ENCODE measurements at regions not wholly inside any gene's neighbourhood (a gene's known extent, or its start where the extent isn't known, plus 50 kb on each side); places are given as distances from the start of the nearest gene placed in this dataset.

DNA sequence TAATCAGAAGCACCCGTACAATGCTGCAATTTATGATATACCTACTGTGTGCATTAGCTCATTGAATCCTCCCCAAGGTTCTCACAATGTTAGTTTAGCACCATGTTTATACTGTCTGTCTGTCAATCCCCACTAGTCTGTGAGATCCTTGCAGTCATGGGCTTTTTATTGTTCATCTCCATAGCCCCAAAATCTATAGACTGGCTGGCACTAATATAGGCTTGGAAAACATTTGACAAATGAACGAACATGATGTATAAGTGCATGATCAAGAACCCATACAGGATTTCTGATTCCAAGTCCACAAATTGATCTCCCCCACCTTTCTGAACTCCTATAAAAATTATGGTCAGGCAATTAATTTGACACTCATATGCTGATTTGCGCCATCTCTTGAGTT is 290.0 kb downstream of the OMA1 start:
- CTCF ChIA-PET, result no interaction called here
- no peak overlapping the region for H2AFZ ChIP-seq (ENCODE audit: low read length)
- no TSS peak for BruUV-seq (replicated peaks)
- H3F3A ChIP-seq (ENCODE audit: low read length, unreplicated experiment), result no peaks in the 10 kb centered on the region
- H3K4me1 ChIP-seq (ENCODE audit: insufficient read depth, low read length), result no peaks in the 10 kb centered on the region
- no peaks in the 10 kb centered on the region for H3K9me3 ChIP-seq (ENCODE audit: low read length)
- DNase-seq (no peak), ATAC-seq (no peak)
- no peaks in the 10 kb centered on the region for H3K36me3 ChIP-seq (ENCODE audit: low read depth, low read length)
- H3K27me3 ChIP-seq (ENCODE audit: low read length), result peaks cover 9% of the 10 kb centered on the region
- H3K4me3 ChIP-seq (ENCODE audit: low read length), result no peak overlapping the region
- H3K9me2 ChIP-seq (replicated peaks; ENCODE audit: low read length), result no peaks in the 10 kb centered on the region
- TF ChIP-seq EZH2 (IDR thresholded peaks at IDR 0.05; ENCODE audit: low read length, unreplicated experiment) (no peak), EZH2phosphoT487 (IDR thresholded peaks at IDR 0.05; ENCODE audit: borderline replicate concordance, low read length) (no peak)
- TF ChIP-seq, protein P1, sequence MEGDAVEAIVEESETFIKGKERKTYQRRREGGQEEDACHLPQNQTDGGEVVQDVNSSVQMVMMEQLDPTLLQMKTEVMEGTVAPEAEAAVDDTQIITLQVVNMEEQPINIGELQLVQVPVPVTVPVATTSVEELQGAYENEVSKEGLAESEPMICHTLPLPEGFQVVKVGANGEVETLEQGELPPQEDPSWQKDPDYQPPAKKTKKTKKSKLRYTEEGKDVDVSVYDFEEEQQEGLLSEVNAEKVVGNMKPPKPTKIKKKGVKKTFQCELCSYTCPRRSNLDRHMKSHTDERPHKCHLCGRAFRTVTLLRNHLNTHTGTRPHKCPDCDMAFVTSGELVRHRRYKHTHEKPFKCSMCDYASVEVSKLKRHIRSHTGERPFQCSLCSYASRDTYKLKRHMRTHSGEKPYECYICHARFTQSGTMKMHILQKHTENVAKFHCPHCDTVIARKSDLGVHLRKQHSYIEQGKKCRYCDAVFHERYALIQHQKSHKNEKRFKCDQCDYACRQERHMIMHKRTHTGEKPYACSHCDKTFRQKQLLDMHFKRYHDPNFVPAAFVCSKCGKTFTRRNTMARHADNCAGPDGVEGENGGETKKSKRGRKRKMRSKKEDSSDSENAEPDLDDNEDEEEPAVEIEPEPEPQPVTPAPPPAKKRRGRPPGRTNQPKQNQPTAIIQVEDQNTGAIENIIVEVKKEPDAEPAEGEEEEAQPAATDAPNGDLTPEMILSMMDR (conservative IDR thresholded peaks at IDR 0.05; ENCODE audit: low read depth, low read length), result no peak
- no peak overlapping the region for H3K27ac ChIP-seq (ENCODE audit: low read length)
- H4K20me1 ChIP-seq (ENCODE audit: low read length), result no peaks in the 10 kb centered on the region
- H3K9ac ChIP-seq (ENCODE audit: low read length), result no peak overlapping the region
- H3K4me2 ChIP-seq (ENCODE audit: low read length), result no peak overlapping the region
- no peaks in the 10 kb centered on the region for H3K79me2 ChIP-seq (ENCODE audit: low read length)
- POLR2A ChIA-PET (ENCODE audit: unreplicated experiment), result no interaction called here
- intact Hi-C loops (cut with micrococcal nuclease), result no loop called here

DNA sequence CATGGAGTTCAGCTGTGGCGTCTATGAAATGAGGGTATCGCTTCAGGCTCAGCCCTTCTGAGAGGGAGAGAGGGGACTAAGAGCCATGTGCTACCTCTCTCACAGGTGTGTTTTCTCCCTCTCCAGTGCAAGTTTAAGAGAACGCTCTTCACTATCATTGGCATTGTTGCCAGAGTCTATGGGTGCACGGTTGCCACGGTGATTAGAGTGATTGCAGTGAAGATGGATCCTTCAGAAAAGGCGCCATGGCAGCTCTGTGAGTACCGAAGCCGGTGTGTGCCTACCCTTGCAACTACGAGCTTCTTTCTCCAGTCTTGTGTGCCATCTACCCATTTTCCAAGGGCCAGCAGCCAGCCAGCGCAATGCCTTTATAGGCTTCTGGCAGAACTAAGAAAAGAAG is 290.5 kb downstream of the OMA1 start:
- no TSS peak for BruUV-seq (replicated peaks)
- DNase-seq (no peak), ATAC-seq (no peak)
- H3K27me3 ChIP-seq (ENCODE audit: low read length), result peaks cover 9% of the 10 kb centered on the region
- no peaks in the 10 kb centered on the region for H3K4me1 ChIP-seq (ENCODE audit: insufficient read depth, low read length)
- intact Hi-C loops (cut with micrococcal nuclease), result no loop called here
- no peak overlapping the region for H3K4me2 ChIP-seq (ENCODE audit: low read length)
- H3K9me3 ChIP-seq (ENCODE audit: low read length), result no peaks in the 10 kb centered on the region
- no peak overlapping the region for H3K4me3 ChIP-seq (ENCODE audit: low read length)
- no peak overlapping the region for H2AFZ ChIP-seq (ENCODE audit: low read length)
- no peaks in the 10 kb centered on the region for H3K79me2 ChIP-seq (ENCODE audit: low read length)
- H4K20me1 ChIP-seq (ENCODE audit: low read length), result no peaks in the 10 kb centered on the region
- H3K27ac ChIP-seq (ENCODE audit: low read length), result no peak overlapping the region
- H3K9me2 ChIP-seq (replicated peaks; ENCODE audit: low read length), result no peaks in the 10 kb centered on the region
- H3K9ac ChIP-seq (ENCODE audit: low read length), result no peak overlapping the region
- TF ChIP-seq, protein P1 (conservative IDR thresholded peaks at IDR 0.05; ENCODE audit: low read depth, low read length), result no peak
- no peak for TF ChIP-seq EZH2phosphoT487 (IDR thresholded peaks at IDR 0.05; ENCODE audit: borderline replicate concordance, low read length)
- TF ChIP-seq EZH2 (IDR thresholded peaks at IDR 0.05; ENCODE audit: low read length, unreplicated experiment), result no peak
- H3F3A ChIP-seq (ENCODE audit: low read length, unreplicated experiment), result no peaks in the 10 kb centered on the region
- ChIA-PET POLR2A (ENCODE audit: unreplicated experiment) (no interaction called here), CTCF (no interaction called here)
- no peaks in the 10 kb centered on the region for H3K36me3 ChIP-seq (ENCODE audit: low read depth, low read length)

DNA sequence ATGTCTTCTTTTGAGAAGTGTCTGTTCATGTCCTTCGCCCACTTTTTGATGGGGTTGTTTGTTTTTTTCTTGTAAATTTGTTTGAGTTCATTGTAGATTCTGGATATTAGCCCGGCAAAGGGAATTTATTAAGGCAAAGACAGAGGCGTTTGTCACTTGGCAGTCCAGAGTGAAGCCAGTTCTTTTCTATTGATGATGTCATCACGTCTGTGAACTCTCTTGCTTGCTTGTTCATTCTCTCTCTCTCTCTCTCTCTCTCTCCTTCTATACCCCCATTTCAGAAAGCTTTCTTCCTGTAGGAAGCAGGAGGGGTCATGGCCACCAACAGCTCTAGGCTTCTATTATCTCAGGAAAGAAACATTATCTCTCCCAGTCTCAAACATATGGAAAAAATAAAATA is 291.3 kb downstream of the OMA1 start:
- Histone ChIP-seq H3K9me3 (ENCODE audit: low read length) (no peaks in the 10 kb centered on the region), H3K27ac (ENCODE audit: low read length) (no peak overlapping the region), H3K4me3 (ENCODE audit: low read length) (no peak overlapping the region), H3K9me2 (replicated peaks; ENCODE audit: low read length) (no peaks in the 10 kb centered on the region), H3K4me2 (ENCODE audit: low read length) (no peak overlapping the region), H2AFZ (ENCODE audit: low read length) (no peak overlapping the region), H3K79me2 (ENCODE audit: low read length) (no peaks in the 10 kb centered on the region), H4K20me1 (ENCODE audit: low read length) (no peaks in the 10 kb centered on the region), H3K27me3 (ENCODE audit: low read length) (peaks cover 9% of the 10 kb centered on the region), H3K4me1 (ENCODE audit: insufficient read depth, low read length) (no peaks in the 10 kb centered on the region), H3K36me3 (ENCODE audit: low read depth, low read length) (no peaks in the 10 kb centered on the region), H3K9ac (ENCODE audit: low read length) (no peak overlapping the region), H3F3A (ENCODE audit: low read length, unreplicated experiment) (no peaks in the 10 kb centered on the region)
- ChIA-PET CTCF (no interaction called here), POLR2A (ENCODE audit: unreplicated experiment) (no interaction called here)
- intact Hi-C loops (cut with micrococcal nuclease), result no loop called here
- TF ChIP-seq, protein P1 (conservative IDR thresholded peaks at IDR 0.05; ENCODE audit: low read depth, low read length), result no peak
- TF ChIP-seq EZH2phosphoT487 (IDR thresholded peaks at IDR 0.05; ENCODE audit: borderline replicate concordance, low read length) (no peak), EZH2 (IDR thresholded peaks at IDR 0.05; ENCODE audit: low read length, unreplicated experiment) (no peak)
- DNase-seq, result no peak
- BruUV-seq (replicated peaks), result no TSS peak
- no peak for ATAC-seq

Measured in PC-3 (cell line).